NCI-H1105 treated with DMSO at 0.1 percent for 48 hours (cell line): ENCODE measurements at regions not wholly inside any gene's neighbourhood (a gene's known extent, or its start where the extent isn't known, plus 50 kb on each side); places are given as distances from the start of the nearest gene placed in this dataset.
A peak's percentile ranks its signal among the peaks of the same experiment; 100 is the strongest.

Experiments used
- DNase-seq: peaks from one replicate; lab custom pipeline; 2025; lab: John Stamatoyannopoulos, UW

GRCh38 chr18:44411262-44411905 lies 269.3 kb upstream of the SETBP1 start:
- DNase-seq, result no peak

GRCh38 chr18:44411976-44412375 lies 268.7 kb upstream of the SETBP1 start:
- no peak for DNase-seq

GRCh38 chr18:44423814-44424644 lies 256.7 kb upstream of the SETBP1 start:
- DNase-seq, result peak; percentile 46

GRCh38 chr18:44424645-44425035 lies 256.0 kb upstream of the SETBP1 start:
- no peak for DNase-seq

- no peak for DNase-seq
These were observed 255.5 kb upstream of the SETBP1 start for GRCh38 chr18:44425161-44425560.

GRCh38 chr18:44437603-44438002 lies 243.1 kb upstream of the SETBP1 start:
- DNase-seq, result no peak

GRCh38 chr18:44450226-44450625 lies 230.5 kb upstream of the SETBP1 start:
- DNase-seq, result no peak

GRCh38 chr18:44452346-44452745 lies 228.3 kb upstream of the SETBP1 start:
- no peak for DNase-seq

- DNase-seq, result no peak
These were observed 227.2 kb upstream of the SETBP1 start for GRCh38 chr18:44453505-44453904.

- no peak for DNase-seq
These were observed 221.9 kb upstream of the SETBP1 start for GRCh38 chr18:44458777-44459176.

- DNase-seq, result no peak
These were observed 216.1 kb upstream of the SETBP1 start for GRCh38 chr18:44464398-44465180.

GRCh38 chr18:44465381-44465841 lies 215.3 kb upstream of the SETBP1 start:
- no peak for DNase-seq

GRCh38 chr18:44466997-44467396 lies 213.7 kb upstream of the SETBP1 start:
- no peak for DNase-seq

- no peak for DNase-seq
These were observed 213.0 kb upstream of the SETBP1 start for GRCh38 chr18:44467718-44468117.

GRCh38 chr18:44473394-44474066 lies 207.2 kb upstream of the SETBP1 start:
- DNase-seq, result no peak

- DNase-seq, result no peak
These were observed 206.6 kb upstream of the SETBP1 start for GRCh38 chr18:44474067-44474411.

- no peak for DNase-seq
These were observed 206.1 kb upstream of the SETBP1 start for GRCh38 chr18:44474591-44474990.

GRCh38 chr18:44482761-44483160 lies 197.9 kb upstream of the SETBP1 start:
- no peak for DNase-seq

GRCh38 chr18:44495151-44495550 lies 185.5 kb upstream of the SETBP1 start:
- DNase-seq, result no peak

- DNase-seq, result no peak
These were observed 183.4 kb upstream of the SETBP1 start for GRCh38 chr18:44497311-44497710.

- no peak for DNase-seq
These were observed 182.8 kb upstream of the SETBP1 start for GRCh38 chr18:44497757-44498490.
